GM12872 (cell line): ENCODE measurements at regions not wholly inside any gene's neighbourhood (a gene's known extent, or its start where the extent isn't known, plus 50 kb on each side); places are given as distances from the start of the nearest gene placed in this dataset.

Experiments
- TF ChIP-seq, protein P1 (sequence below): IDR thresholded peaks from 3 replicates; pipeline ENCODE4 v1.5.1; 2011; ENCODE audit warnings: low read depth, mild to moderate bottlenecking, low read length, moderate library complexity; ENCODE audit not compliant: insufficient read depth

- TF ChIP-seq, protein P1, sequence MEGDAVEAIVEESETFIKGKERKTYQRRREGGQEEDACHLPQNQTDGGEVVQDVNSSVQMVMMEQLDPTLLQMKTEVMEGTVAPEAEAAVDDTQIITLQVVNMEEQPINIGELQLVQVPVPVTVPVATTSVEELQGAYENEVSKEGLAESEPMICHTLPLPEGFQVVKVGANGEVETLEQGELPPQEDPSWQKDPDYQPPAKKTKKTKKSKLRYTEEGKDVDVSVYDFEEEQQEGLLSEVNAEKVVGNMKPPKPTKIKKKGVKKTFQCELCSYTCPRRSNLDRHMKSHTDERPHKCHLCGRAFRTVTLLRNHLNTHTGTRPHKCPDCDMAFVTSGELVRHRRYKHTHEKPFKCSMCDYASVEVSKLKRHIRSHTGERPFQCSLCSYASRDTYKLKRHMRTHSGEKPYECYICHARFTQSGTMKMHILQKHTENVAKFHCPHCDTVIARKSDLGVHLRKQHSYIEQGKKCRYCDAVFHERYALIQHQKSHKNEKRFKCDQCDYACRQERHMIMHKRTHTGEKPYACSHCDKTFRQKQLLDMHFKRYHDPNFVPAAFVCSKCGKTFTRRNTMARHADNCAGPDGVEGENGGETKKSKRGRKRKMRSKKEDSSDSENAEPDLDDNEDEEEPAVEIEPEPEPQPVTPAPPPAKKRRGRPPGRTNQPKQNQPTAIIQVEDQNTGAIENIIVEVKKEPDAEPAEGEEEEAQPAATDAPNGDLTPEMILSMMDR, result no peak
Measured at GRCh38 chr5:171542525-171543140, 123.2 kb downstream of the FGF18 start.

- TF ChIP-seq, protein P1, result no peak
Measured at GRCh38 chr5:171543148-171543815, 123.8 kb downstream of the FGF18 start.

DNA sequence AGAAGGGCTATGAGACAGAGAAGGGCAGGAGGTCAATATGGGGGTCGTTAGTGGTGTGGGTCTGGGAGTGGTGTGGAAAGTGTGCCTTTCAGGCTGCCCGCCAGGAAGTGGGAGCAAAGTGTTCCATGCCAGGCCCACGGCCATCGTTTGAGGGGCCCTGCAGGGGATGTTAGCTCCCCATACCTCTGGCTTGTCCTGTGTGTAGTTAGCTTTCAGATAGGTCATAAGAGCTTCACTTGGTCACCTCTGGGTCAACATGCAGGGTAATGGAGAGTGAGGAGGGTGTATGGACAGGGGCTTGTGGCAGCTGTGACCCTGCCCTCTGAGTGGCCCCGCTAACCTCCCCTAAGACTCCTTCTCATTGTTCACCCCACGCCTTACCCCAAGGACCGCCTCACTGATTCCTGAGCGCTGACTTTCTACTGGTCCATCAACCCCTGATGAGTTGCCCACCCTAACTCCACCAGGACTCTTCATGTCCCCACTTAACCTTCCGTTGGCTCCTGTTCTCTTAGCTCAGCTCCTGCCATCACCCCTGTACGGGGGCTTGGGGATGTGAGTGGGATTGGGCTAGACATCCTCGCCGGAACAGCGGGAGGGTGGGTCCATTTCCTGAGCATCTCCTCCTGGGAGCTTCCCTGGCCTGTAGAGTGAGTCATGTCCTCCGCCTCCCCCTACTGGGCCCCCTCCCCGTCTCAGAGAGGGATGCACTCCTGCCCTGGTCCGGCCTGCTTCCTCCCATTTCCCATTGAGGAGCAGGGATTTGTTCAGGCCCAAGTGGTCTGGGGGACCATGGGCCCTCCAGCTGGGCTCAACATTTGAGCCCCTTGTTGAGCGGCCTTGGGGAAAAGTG lies 125.7 kb downstream of the FGF18 start:
- TF ChIP-seq, protein P1, result no peak

- TF ChIP-seq, protein P1, result no peak
Measured at GRCh38 chr5:171549274-171549673, 129.8 kb downstream of the FGF18 start.

DNA sequence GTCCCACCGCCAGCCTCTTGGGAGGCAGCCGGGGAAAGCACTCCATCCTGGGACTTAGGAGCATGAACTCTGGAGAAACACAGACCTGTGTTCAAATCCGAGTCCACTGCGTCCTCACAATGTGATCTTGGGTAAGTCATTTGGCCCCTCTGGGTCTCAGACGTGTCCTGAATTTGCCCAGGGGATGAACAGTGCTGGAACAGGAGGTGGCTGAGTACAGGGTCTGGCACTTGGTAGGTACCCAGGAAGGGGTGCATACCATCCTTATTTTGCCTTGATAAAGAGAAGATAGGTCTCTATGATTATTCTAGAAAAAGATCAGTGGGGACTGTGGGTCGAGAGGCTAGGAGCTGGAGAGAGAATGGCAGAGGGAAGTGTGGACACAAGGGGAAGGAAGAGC lies 135.7 kb downstream of the FGF18 start:
- TF ChIP-seq, protein P1, result no peak

DNA sequence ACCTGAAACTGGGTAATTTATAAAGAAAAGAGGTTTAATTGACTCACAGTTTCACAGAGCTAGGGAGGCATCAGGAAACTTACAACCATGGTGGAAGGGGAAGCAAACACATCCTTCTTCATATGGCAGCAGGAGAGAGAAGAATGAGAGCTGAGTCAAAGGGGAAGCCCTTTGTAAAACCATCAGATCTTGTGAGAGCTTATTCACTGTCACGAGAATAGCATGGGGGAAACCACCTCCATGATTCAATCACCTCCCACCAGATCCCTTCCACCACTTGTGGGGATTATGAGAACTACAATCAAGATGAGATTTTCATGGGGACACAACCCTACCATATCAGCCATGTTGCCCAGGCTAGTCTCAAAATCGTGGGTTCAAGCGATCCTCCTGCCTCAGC lies 143.4 kb downstream of the FGF18 start:
- TF ChIP-seq, protein P1, result no peak

DNA sequence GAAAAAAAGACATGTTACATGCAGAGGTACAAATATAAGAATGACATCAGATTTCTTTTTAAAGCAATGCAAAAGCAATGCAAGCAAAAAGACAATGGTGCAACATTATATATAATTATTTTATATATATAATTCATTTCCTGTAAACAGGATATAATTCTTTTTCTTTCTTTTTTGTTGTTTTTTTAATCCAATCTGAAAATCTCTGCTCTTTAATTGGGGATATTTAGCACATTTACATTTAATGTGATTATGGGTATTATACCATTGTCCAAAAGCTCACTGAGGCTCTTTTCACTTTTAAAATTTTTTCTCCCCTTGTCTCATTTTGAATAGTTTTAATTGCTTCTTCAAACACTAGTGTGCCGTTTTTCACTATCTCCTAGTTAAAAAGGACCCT lies 148.9 kb downstream of the FGF18 start:
- TF ChIP-seq, protein P1, result no peak
